Hypothalamus (tissue), 51 donors: ENCODE measurements at regions not wholly inside any gene's neighbourhood (a gene's known extent, or its start where the extent isn't known, plus 50 kb on each side); places are given as distances from the start of the nearest gene placed in this dataset.

Experiments
- DNase-seq, 51 donors: peaks; one replicate each; lab custom pipeline; 2025; lab: John Stamatoyannopoulos, UW

DNA sequence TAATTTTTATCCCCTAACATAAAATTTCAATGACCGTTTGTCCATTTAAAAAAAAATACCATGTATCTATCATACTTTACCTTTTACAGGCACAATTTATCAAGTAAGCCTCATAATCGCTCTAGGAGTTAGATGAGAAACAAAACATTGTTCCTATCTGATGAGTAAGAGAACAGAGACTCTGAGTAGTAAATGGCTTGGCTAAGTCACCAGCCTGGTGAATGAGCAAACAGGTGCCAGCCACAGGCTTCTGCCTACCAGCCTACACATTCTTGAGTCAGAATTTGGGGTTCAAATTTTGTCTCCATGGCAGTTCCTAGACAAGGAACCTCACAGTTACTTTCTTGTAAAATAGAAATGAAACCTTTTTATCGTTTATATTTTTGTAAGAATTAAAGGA lies 235.4 kb downstream of the HGF start:
- no peak for DNase-seq

DNA sequence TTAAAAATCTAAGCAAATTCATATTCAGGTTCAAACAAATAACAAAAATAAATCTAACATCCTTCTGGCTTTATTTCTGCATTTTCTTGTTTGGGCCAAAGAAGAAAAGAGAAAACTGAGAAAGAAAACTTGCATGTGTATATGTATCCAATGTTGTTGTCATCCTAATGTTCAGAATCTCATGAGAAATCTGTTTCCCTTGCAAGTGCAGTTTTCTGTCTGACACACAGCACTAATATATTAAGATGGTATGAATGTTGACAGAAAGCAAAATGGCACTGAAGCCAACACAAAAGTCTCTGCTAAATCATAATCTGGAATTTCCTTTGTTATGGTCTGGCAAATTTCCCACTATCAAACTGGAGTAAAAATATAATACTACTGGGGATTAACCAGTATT lies 235.9 kb downstream of the HGF start:
- DNase-seq, result no peak

DNA sequence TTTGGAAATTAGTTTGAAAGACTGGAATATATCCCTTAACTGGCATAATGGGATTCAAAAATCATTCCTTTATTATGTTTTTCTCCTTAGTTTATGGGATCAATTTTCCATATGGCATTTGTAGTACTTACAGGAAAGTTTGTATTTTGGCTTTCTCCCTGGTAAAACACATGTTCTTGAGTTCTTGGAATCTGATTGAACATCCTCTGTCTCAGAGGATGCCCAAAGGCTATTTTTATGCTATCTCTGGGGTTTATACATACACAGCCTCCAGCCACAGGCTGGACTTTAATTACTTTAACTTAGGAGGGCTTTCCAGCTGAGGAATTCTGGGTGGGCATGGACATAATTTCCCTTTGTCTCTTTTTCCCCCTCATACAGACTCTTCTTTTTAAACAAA lies 236.4 kb downstream of the HGF start:
- DNase-seq, result no peak

DNA sequence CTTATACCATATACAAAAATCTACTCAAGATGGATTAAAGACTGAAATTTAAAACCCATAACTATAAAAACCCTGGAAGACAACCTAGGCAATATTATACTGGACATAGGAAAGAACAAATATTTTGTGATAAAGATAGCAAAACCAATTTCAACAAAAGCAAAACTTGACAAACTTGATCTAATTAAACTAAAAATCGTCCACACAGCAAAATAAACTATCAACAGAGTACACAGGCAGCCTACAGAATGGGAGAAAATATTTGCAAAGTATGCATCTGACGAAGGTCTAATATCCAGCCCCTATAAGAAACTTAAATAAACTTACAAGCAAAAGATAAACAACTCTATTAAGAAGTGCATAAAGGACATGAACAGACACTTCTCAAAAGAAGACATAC lies 240.1 kb downstream of the HGF start:
- DNase-seq, result no peak

DNA sequence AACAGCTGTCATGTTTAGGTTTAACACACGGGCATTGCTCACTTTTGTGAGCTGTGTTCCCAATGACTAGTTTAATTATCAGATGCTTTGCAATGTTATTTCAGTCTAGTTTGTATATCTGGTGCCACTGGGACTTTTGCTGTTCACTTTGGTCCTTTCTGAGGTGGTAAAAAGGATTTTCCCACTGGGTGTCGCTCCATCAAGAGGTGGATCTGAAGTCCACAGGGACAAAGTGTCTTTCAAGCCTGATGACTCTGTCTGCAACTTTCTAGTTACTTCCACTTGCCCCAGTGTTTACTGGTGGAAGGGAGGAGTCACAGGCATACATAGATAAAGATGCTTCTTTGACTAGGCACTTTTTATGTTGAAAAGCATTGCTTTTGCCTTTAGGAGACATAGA lies 242.2 kb downstream of the HGF start:
- DNase-seq, result no peak

DNA sequence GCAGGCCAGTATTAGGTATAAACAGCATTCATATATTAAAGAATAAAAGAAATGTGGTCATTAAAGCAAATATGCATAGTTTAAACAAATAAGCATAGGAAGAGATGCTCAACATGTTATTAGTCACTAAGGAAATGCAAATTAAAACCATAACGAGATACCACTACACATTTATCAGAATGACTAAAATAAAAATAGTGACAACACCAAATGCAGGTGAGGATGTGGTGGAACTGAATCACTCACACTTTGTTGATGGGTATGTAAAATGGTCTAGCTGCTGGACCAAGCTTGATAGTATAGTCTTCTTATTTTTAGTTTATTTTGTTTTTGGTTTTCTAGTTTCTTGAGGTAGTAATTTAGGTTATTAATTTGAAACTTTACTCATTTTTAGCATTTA lies 242.9 kb downstream of the HGF start:
- DNase-seq, result no peak

DNA sequence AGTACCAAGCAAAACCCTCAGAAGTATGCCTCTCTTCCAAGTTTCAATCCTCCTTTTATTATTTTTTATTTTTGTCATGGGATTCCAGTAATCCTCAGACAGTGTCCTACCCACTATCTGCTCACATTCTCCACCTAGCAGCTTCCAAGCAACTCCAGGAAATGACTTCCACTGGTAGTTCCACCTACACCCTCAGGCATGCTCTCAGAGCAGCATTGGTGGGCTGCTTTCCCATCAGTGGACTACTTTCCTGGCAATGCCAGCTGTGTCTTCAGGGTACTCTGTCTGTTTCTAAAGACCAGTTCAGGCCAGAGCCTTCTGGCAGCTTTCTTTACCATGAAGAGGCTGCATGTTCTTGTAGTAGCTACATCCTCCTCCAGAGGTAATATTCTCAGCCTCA lies 244.0 kb downstream of the HGF start:
- DNase-seq, result no peak

DNA sequence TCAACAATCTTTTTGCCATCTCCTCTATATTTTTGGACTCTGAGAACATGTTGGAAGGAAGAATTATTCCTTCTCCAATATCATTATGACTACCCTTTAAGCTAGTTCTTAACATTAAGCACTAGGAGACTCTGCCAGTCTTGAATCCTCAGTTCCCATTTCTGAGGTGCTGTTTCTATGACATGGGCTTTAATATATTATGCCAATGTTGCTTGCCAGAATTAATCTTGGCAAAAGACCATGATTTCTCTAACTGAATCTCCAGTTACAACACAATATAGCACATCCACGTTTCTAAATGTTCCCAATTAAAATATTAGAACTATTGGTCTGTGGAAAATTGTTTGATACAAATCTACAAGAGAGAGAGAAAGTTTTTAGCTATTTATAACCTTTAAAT lies 250.0 kb downstream of the HGF start:
- no peak for DNase-seq

DNA sequence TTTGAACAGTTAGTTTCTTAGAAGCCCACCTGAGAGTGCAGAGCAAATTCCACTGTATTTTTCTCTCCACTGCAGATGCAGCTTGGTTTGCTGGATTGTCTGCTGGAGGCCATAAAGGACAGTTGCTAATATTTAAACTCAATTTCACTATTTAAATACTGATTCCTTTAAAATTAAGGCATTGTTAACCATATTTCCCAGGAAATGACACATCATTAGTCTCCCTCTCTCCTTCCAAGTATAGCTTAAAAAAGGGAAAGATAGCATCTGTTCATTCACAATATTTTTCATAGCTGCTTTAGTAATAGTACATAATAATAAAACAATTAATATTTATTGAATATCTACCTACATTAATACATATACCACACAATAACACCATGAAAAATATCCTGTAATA lies 252.9 kb downstream of the HGF start:
- no peak for DNase-seq

DNA sequence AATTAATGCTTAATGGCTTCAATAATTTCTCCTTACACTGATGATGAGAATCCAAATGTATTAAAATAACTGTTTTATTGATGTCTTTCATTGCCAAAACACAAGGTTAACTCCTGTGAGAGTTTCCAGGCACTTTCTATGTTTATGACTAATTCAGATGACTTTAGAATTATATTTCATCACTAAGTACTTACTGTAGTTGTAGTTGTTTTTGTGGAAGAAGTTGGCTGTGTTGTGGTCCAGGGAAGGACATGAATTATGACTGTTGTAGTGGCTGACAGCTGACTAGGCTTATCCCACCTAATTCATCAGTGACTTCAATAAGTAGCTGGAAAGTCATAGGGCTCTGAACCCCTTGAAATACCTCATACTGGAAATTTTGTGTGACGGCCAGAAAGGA lies 254.8 kb downstream of the HGF start:
- DNase-seq, result no peak

DNA sequence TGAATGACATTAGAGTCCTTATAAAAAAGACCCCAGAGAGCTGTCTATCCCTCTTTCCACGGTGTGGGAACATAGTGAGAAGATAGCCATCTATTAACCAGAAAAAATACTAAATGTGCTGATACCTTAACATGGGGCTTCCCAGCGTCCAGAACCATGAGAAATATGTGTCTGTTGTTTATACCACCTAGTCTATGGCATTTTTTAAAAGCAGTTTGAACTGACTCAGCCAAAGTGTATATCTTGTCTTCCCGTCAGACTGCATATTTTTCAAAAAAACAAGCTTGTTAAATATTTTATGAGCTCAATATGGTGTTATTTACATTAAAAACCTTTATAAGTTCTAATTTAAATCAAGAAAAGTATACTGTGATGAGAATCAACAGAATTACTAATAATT lies 255.3 kb downstream of the HGF start:
- no peak for DNase-seq

DNA sequence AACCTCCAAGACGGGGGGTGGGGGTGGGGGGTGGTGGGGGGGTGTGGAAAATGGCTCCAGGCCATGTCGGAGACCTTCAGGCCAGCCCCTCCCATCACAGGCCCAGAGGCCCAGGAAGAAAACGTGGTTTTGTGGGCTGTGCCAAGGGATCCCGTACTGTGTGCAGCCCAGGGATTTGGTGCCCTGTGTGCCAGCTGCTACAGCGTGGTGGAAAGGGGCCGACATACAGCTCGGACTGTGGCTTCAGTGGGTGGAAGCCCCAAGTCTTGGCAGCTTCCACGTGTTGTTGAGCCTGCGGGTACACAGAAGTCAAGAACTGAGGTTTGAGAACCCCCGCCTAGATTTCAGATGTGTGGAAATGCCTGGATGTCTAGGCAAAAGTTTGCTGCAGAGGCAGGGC lies 259.7 kb downstream of the HGF start:
- no peak for DNase-seq

DNA sequence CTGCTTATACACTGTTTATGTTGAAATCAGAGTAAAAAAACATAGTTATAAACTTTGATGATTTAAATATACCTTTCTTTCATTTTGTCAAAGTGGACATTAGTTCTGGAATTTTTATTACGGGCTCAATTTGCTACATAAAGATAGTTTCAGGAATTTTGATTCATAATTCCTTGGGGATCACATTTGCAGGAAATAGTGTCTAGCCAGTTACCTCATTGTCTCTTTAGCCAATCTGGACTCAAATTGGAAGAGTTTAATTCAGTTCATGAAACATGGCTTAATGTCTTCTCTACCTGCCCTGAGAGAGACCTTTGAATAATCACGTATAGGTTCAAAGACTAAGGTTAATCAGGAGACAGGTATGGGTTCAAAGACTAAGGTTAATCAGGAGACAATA lies 262.6 kb downstream of the HGF start:
- DNase-seq, result no peak

DNA sequence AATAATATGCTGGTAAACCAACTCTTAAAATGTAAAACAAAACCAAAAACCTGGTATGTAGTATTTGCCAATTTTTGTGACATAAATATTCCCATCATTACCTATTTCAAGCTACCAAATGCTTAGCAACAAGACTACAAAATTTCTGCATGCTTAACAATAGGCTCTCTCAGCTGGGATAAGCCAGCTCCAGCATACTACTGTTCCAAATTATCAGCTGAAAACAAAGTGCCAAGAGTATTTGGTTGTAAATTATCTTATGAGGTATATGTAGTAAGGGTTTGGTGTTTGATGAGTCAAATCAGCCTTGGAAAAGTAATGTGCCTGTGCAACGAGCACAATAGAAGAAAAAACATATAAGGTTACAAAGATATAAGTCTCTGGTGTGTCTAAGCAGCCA lies 263.2 kb downstream of the HGF start:
- DNase-seq, result no peak

DNA sequence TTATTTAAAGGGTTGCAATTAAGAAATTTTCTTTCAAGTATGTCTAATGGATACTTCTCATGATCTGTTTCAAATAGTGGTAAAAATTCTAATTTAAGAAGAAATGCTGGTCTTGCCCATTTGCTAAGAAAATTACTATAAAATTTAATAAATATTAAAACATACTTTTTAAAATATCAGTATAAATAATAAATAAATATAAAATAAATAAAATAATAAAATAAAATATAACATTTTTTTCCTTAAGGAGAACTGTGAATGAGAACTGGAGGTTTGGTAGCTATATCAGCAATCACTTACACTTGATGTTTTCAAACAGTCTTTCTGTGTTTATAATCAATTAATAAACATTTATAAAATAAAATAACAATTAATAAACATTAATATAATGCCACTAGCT lies 266.1 kb downstream of the HGF start:
- DNase-seq, result no peak

DNA sequence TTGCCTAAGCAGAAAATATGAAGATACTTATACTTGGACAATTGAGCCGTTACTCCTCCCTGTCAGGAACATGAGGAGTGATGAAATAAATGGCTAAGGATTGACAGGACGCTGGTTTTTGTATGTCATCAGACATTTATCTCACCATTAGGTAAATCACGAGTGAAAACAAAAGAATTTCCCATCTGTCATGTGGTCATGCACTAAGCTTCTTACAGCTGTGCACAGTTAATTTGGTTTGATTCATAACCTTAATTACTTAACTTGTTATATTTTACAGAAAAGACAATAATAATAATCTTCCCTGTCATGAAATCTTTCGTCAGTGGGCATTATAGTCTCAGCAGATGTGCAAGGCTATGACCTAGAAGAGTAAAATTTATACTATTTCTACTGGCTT lies 266.5 kb downstream of the HGF start:
- no peak for DNase-seq

DNA sequence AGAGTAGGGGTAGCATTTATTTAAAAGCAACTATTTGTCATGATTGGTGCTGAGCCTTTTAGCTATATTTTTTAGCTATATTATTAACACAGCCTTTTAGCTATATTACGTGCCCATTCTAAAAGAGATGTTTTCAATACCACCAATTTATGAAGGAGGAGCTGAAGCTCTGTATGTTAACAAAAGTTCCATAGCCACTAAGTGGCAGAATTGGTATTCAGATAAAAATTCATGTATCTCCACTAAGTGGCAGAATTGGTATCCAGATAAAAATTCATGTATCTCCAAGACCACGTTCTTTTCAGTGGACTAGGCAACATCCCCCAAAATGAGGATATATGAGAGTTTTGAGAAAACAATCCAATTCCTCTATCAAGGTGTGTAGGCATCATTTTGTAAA lies 268.6 kb downstream of the HGF start:
- DNase-seq, result peak in 1 of 51 donors; percentile 4

DNA sequence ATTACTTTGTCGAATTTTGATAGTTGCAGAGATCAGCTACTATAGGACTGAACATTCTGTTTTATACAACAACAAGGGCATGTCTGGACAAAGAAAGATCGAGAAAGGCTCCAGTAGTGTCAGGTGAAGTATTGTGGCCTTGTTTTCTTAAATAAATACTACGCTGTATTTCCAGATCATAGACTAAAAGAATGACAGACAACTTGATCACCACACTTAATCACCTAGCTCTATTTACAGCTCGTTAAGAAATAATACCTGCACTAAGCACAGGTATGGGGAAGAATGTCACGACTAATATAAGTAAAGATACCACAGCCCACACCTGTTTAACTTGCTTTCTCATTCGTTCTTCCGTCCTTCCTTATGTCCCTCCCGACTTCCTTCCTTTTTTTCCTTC lies 269.2 kb downstream of the HGF start:
- DNase-seq, result no peak

DNA sequence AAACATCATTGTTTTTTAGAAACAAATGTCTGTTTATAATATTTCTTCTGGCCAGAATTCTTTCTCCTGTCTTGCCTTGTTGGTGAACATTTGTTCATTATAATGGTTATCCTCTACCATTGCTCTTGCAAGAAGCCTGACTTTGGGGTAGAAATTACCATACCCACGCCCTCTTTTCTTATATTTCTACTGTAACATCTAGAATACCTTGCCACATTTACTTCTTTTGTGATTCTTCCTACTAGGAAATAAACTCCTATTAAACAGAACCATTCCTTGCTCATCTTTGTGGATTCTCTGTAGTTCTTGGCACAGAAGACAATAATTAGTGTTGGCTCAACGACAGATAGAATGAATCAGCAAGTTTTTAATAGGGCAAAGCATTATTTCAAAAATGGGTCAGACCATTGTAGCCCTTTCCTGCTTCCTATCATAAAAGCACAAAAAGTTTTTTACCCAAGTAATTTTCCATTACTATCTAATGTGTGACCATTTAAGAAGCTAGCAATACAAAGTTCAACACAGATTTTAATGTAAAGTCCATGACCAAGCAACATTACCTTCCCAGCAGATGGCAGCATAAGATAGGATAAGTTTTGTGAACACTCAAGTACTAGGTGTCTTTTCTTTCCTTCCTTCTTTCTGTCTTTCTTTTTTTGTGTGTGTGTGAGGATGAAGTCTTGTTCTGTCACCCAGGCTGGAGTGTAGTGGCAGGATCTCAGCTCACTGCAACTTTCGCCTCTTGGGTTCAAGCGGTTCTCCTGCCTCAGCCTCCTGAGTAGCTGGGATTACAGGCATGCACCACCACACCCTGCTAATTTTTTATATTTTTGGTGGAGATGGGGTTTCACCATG lies 270.4 kb downstream of the HGF start:
- DNase-seq, result peak in 9 of 51 donors; percentile 0 to 85 (median 12)

DNA sequence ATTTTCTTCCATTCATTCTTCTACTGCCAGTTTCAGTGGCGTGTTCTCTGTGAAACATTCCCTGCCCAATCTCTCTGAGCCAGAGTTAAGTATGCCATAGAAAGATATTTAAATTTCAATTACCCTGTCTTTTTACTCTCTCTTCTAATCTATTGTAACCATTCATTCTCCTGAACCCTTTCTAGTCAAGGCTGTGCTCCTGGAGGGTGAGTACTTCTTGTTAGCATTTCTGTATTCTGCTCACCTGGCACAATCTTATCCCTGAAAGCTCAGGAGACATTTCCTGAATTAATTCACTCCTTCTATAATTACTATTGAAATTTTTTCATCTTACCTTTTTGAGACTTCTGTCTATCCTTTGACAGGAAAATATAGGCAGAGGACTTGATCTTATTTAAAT lies 271.7 kb downstream of the HGF start:
- no peak for DNase-seq

DNA sequence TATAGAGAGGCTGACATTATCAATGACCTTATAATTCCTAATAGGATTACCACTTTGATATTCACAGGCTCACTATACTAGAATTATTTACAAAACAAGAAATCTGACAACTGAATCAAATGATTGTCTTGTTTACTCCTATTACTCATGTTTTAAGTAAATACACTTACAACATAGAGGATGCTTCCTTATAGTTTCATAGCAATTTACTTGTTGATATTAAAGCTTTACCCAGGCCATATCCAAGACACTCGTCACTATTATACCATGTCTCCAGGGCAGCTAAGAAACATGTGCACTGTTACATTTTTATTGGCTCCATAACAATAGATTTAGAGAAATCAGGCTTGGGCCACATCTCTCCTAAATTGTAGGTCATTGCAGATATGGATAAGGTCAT lies 276.9 kb downstream of the HGF start:
- no peak for DNase-seq

DNA sequence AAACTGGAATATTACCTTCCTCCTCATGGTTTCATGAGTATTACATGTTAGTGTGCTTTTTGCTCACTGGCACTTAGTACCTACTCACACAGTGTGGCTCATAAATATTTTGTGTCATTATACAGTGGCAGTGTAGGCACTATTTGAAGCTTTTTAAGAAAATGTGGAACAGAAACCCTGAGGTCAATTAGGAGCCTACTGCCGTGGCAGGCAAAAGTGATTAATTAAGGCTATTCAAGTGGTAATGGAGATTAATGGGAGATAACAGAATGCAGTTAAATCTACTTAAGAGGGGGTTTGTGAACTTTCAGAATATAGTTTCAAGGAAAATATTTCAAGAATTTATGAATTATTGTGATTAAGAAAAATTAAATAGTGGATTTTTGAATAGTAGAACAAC lies 277.6 kb downstream of the HGF start:
- no peak for DNase-seq

DNA sequence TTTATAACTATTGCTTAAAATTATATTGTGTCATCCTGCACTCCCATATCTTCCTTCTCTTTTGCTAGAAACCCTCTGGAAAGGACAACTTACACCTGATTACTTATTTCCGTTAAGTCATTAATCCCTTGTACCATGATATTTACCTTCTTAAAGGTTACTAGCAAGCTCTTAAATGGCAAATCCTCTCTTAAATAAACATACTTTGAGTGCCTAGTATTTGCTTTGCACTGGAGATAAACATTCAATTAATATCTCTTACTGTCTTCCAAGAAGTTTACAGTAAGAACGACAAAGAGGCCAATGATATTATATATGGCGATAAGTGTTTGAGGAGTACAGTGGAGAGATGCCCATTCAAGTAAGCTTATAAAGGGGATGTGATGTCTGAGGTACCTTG lies 278.3 kb downstream of the HGF start:
- DNase-seq, result no peak
